ENCODE measurements at regions not wholly inside any gene's neighbourhood (a gene's known extent, or its start where the extent isn't known, plus 50 kb on each side); places are given as distances from the start of the nearest gene placed in this dataset.

DNA sequence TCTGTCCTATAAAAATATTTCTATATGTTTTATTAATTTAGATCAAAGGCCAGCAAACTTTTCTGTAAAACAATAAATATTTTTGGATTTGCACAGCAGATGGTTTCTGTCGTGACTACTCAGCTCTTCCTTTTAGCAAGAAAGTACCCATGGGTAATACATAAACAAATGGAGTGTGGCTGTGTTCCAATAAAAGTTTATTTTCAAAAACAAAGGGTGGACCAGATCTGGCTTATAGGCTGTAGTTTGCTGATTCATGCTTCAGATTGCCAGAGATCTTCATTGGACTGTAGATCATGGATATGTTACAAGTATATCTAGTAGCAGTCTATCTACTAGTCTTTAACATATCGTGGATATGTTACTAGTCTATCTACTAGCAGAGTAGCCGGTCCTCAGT lies 590.5 kb downstream of the CSNK1G3 start:
- intact Hi-C loops (cut with micrococcal nuclease) (no loop called here), in situ Hi-C loops (cut with MboI) (no loop called here)
- ChIA-PET CTCF (ENCODE audit: low intra/inter-chr PET ratio) (no interaction called here), POLR2A (no interaction called here)
- BruUV-seq (replicated peaks), result no TSS peak
- FAIRE-seq (no peak), ATAC-seq (no peak), DNase-seq (ENCODE audit: extremely low read depth in 1 of 4, low spot score in 3 of 4) (no peak)
- TF ChIP-seq, protein P1, sequence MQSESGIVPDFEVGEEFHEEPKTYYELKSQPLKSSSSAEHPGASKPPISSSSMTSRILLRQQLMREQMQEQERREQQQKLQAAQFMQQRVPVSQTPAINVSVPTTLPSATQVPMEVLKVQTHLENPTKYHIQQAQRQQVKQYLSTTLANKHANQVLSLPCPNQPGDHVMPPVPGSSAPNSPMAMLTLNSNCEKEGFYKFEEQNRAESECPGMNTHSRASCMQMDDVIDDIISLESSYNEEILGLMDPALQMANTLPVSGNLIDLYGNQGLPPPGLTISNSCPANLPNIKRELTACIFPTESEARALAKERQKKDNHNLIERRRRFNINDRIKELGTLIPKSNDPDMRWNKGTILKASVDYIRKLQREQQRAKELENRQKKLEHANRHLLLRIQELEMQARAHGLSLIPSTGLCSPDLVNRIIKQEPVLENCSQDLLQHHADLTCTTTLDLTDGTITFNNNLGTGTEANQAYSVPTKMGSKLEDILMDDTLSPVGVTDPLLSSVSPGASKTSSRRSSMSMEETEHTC (IDR thresholded peaks at IDR 0.05), result no peak
- TF ChIP-seq, protein P2, sequence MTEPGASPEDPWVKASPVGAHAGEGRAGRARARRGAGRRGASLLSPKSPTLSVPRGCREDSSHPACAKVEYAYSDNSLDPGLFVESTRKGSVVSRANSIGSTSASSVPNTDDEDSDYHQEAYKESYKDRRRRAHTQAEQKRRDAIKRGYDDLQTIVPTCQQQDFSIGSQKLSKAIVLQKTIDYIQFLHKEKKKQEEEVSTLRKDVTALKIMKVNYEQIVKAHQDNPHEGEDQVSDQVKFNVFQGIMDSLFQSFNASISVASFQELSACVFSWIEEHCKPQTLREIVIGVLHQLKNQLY (CRISPR knock-in tag; conservative IDR thresholded peaks at IDR 0.05), result no peak
- TF ChIP-seq POLR2G (IDR thresholded peaks at IDR 0.05; ENCODE audit: low read depth, low read length) (no peak), POLR2B (IDR thresholded peaks at IDR 0.05; ENCODE audit: low read depth, partially characterized antibody) (no peak), KHSRP (IDR thresholded peaks at IDR 0.05) (no peak), MCM2 (IDR thresholded peaks at IDR 0.05; ENCODE audit: low read depth) (no peak), EZH2 (IDR thresholded peaks at IDR 0.05; ENCODE audit: borderline replicate concordance, low read depth, low read length) (no peak), SNRNP70 (optimal IDR thresholded peaks at IDR 0.05; ENCODE audit: low read depth, low read length) (no peak), HNRNPUL1 (IDR thresholded peaks at IDR 0.05; ENCODE audit: low read length) (no peak), SMAD1 (IDR thresholded peaks at IDR 0.05; ENCODE audit: low read depth, low read length, partially characterized antibody) (no peak)
- TF ChIP-seq, protein P3, sequence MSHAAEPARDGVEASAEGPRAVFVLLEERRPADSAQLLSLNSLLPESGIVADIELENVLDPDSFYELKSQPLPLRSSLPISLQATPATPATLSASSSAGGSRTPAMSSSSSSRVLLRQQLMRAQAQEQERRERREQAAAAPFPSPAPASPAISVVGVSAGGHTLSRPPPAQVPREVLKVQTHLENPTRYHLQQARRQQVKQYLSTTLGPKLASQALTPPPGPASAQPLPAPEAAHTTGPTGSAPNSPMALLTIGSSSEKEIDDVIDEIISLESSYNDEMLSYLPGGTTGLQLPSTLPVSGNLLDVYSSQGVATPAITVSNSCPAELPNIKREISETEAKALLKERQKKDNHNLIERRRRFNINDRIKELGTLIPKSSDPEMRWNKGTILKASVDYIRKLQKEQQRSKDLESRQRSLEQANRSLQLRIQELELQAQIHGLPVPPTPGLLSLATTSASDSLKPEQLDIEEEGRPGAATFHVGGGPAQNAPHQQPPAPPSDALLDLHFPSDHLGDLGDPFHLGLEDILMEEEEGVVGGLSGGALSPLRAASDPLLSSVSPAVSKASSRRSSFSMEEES (CRISPR knock-in tag; IDR thresholded peaks at IDR 0.05), result no peak
- TF ChIP-seq, protein P4, sequence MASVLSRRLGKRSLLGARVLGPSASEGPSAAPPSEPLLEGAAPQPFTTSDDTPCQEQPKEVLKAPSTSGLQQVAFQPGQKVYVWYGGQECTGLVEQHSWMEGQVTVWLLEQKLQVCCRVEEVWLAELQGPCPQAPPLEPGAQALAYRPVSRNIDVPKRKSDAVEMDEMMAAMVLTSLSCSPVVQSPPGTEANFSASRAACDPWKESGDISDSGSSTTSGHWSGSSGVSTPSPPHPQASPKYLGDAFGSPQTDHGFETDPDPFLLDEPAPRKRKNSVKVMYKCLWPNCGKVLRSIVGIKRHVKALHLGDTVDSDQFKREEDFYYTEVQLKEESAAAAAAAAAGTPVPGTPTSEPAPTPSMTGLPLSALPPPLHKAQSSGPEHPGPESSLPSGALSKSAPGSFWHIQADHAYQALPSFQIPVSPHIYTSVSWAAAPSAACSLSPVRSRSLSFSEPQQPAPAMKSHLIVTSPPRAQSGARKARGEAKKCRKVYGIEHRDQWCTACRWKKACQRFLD (CRISPR knock-in tag; IDR thresholded peaks at IDR 0.05), result no peak
- TF ChIP-seq, protein P5, sequence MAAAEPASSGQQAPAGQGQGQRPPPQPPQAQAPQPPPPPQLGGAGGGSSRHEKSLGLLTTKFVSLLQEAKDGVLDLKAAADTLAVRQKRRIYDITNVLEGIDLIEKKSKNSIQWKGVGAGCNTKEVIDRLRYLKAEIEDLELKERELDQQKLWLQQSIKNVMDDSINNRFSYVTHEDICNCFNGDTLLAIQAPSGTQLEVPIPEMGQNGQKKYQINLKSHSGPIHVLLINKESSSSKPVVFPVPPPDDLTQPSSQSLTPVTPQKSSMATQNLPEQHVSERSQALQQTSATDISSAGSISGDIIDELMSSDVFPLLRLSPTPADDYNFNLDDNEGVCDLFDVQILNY (CRISPR knock-in tag; IDR thresholded peaks at IDR 0.05), result no peak
- Histone ChIP-seq H3K27me3 (ENCODE audit: control insufficient read depth in 2 of 2, insufficient read depth in 2 of 2, low read length in 2 of 2) (no peaks in the 10 kb centered on the region), H4K20me1 (replicated peaks; ENCODE audit: control insufficient read depth, insufficient read depth, low read length) (no peaks in the 10 kb centered on the region), H3K4me3 (no peak overlapping the region), H3K9me3 (replicated peaks; ENCODE audit: control insufficient read depth, insufficient read depth, low read depth, low read length) (no peaks in the 10 kb centered on the region), H3K9ac (ENCODE audit: insufficient read depth in 1 of 2, low read depth in 2 of 2, low read length in 2 of 2) (no peak overlapping the region), H3K27ac (ENCODE audit: extremely low read depth, low read depth, low read length) (no peak overlapping the region), H3K4me2 (ENCODE audit: insufficient read depth, low read length) (no peak overlapping the region), H2AFZ (ENCODE audit: low read depth, low read length) (no peak overlapping the region), H3K9me1 (ENCODE audit: control insufficient read depth, insufficient read depth, low read length) (no peaks in the 10 kb centered on the region), H3K4me1 (replicated peaks in 1 of 2; ENCODE audit: control insufficient read depth in 2 of 2, insufficient read depth in 2 of 2, low read length in 2 of 2) (no peaks in the 10 kb centered on the region), H3K79me2 (ENCODE audit: control insufficient read depth, insufficient read depth, low read length) (no peaks in the 10 kb centered on the region), H3K36me3 (ENCODE audit: control insufficient read depth, insufficient read depth, low read length) (no peaks in the 10 kb centered on the region)
- WGBS (ENCODE audit: insufficient coverage, low coverage, missing lambda C conversion rate), result 4% methylated on average over 3 of the region's 3 CpGs

All from K562 (cell line).